Stimulated activated CD4-positive, alpha-beta T cell treated with anti-CD3 and anti-CD28 coated beads, Interleukin-12 subunit alpha, Interleukin-12 subunit beta, amount 100 ng/mL, for 24 hours (primary cell): ENCODE measurements at regions not wholly inside any gene's neighbourhood (a gene's known extent, or its start where the extent isn't known, plus 50 kb on each side); places are given as distances from the start of the nearest gene placed in this dataset.
"Not testable (repeated sequence)": the region's sequence is repeated elsewhere in the genome, so short reads cannot be mapped to it uniquely, and the experiment has no call there.

ENCODE experiments used
- DNase-seq, 2 experiments: peaks; one replicate each; pipeline ENCODE4 v3.0.0-alpha.2; 2020; ENCODE audit warnings: low read depth in 2 of 2

- DNase-seq, result not testable (repeated sequence)
Measured at GRCh38 chr2:37722971-37723370, 51.5 kb upstream of the CDC42EP3 start.

- no peak for DNase-seq
Measured at GRCh38 chr2:37730037-37730818, 58.8 kb upstream of the CDC42EP3 start.

DNA sequence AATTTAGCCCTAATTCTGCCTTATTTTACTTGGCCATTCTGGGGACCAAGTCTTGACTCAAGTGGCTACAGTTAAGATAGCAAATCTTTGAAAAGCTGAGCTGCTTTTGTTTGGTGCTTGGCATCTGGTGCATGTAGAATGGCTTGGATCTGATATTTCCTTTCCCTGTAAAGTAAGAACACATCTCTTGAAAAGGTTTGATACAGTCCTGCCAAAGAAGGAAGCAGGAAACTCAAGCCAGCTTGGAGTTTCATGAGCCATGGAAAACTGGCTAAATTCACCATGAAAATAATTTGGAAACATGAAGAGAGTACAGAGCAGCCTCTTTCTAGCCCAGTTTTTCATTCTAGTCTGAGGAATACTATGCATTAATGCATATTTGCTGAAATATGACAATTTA is 61.0 kb upstream of the CDC42EP3 start:
- DNase-seq, result not testable (repeated sequence)

DNA sequence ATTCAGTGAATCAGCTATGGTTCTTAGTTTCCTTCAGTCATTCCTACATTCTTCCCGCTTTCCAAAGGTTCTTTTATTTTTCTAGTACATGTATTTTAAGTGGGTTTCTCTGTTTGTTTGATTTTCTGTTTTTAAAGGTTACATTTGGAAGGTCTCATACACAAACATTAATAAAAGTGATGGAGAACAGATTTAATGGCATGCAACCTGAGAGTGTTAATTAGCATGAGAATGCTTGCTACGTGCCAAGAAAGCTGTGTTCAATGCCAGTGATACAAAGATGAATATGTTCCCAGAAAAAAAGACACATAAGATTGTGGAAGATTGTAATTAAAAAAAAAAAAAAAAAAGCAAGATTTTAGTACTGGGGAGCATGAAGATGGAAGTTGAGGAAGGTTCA is 61.8 kb upstream of the CDC42EP3 start:
- DNase-seq, result no peak

GRCh38 chr2:37733955-37734354 is 62.5 kb upstream of the CDC42EP3 start:
- not testable (repeated sequence) for DNase-seq

GRCh38 chr2:37734891-37735523 is 63.6 kb upstream of the CDC42EP3 start:
- not testable (repeated sequence) for DNase-seq

- not testable (repeated sequence) for DNase-seq
Measured at GRCh38 chr2:37735524-37735910, 64.1 kb upstream of the CDC42EP3 start.

DNA sequence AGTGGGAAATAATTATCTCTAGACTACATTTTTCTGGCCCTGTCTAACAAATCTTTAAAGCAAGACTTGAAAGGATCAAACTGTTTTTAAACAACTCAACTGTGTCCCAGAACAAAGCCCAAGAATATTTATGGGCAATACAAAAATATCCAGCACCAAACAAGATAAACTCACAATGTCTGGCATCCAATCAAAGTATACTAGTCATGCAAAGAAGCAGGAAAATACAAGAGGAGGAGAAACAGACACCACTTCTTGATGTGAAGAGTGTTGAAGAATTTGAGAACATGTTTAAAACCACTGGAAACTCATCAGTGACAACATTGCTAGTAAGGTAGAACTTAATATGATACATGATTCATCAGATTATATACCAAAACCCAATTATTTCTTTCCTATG is 66.1 kb upstream of the CDC42EP3 start:
- DNase-seq, result no peak

DNA sequence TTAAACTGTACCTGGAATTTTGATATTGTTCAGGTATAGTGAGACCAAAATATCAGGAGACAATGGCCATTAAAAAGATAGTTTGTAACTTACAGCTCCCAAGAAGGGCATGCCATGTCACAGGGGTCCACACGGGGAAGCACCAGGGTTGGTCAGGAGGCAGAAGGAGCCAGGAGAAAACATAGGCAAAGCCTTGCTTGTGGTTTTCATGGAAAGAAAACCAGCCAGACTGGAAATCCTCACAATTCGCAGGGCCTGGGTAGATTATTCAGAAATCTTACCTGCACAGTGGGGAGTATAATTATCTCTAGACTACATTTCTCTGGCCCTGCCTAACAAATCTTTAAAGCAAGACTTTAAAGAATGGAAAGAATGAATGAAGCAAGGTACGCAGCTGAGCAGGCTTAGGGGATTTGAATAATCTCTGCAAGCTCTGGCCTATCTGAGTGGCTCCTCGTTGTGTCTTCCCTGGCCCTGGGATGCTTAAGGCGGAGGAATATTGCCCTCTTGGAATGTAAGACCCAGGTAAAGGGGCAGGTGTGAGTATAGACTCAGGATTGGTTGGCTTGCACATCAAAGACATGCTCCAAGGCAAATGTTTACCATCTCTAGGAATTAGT is 66.9 kb upstream of the CDC42EP3 start:
- DNase-seq, result no peak

DNA sequence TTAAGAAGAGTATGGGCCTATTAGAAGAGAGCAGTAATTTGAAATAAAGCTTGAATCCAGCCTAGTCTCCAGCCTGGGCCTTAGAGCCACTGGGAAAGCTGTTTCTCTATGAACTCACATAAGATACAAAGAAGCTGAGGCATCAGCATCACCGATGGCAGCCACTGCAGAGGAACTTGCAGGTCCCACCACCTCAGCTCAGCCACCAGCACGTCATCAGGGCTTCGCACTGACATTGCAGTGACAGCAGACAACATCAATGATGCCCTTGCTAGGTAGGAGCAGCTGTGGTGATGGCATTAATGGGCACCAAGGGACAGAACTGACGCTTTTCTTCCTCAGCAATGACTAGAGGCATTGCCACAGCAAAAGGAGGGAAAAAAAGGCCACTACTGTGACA is 67.7 kb upstream of the CDC42EP3 start:
- DNase-seq, result no peak

GRCh38 chr2:37740164-37740739 is 68.8 kb upstream of the CDC42EP3 start:
- no peak for DNase-seq

GRCh38 chr2:37742286-37742685 is 70.8 kb upstream of the CDC42EP3 start:
- no peak for DNase-seq

- no peak for DNase-seq
Measured at GRCh38 chr2:37744010-37744409, 72.6 kb upstream of the CDC42EP3 start.

- not testable (repeated sequence) for DNase-seq
Measured at GRCh38 chr2:37744961-37745360, 73.5 kb upstream of the CDC42EP3 start.

DNA sequence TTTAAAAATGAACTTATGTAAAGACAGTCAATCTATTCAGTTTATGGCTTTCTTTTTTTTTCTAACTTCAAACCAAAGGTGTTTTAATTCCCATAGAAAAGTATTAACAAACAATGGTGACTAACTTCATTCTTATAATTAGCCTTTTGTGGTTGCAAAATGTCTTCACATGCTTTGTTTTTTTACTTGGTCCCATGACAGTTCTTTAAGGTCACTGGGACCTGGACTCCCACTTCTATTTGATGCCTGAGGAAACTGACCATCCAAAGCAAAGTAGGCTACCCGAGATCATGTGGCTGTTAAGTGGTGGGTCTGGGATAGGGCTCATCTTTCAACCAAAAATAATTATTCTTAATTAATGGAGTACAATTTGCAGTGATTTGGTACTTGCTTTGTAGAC is 74.6 kb upstream of the CDC42EP3 start:
- not testable (repeated sequence) for DNase-seq

DNA sequence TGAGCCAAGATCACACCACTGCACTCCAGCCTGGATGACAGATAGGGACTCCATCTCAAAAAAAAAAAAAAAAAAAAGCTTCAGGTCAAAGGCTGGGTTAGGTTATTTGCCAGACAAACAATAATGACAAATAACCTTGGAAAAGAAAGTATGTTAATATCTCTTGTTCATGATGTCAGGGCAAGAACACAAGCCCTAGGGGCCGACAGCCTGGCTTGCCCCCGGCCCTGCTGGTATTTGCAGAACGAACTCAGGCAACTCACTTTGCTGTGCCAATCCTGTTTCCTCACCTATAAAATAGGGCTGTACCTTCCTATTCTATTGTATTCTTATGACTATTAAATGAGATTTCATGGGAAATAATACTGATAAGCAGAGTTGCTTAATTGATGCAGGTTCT is 75.4 kb upstream of the CDC42EP3 start:
- DNase-seq, result no peak

- no peak for DNase-seq
Measured at GRCh38 chr2:37748541-37748940, 77.1 kb upstream of the CDC42EP3 start.

GRCh38 chr2:37750286-37750685 is 78.8 kb upstream of the CDC42EP3 start:
- not testable (repeated sequence) for DNase-seq

DNA sequence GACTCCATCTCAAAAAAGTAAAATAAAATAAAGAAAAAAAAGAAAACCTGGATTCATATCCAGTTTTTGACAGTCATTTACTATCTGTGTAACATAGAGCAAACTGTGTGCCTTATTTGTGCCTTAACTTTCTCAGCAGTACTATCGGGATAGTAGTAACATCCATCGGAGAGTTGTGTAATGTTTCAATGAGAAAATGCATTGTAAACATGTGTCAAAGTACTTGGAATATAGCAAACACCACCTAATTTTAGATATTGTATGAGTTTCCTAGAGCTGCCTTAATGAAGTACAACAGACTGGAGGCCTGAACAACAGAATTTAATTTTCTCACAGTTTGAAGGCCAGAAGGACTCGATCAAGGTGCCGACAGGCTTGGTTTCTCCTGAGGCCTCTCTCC is 81.3 kb upstream of the CDC42EP3 start:
- no peak for DNase-seq

- DNase-seq, result no peak
Measured at GRCh38 chr2:37753758-37754157, 82.3 kb upstream of the CDC42EP3 start.

DNA sequence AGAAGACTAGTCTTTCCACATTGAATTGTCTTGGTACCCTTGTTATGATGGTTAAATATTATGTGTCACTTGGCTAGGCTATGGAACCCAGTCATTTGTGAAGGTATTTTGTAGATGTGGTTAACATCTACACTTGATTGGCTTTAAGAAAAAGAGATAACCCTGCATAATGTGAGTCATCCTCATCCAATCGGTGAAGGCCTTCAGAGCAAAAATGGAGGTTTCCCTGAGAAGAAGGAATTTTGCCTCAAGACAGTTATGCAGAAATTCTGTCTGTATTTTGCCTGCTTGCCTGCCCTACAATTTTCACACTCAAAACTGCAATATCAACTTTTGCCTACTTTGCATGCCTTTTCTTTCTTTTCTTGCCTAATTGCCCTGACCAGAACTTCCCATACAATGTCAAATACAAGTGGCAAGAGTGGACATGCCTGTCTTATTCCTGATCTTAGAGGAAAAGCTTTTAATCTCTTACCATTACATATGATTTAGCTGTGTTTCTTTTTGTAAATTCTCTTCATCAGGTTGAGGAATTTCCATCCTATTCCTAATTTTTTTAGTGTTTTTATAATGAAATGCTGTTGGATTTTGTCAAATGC is 84.6 kb upstream of the CDC42EP3 start:
- not testable (repeated sequence) for DNase-seq

- DNase-seq, result not testable (repeated sequence)
Measured at GRCh38 chr2:37757456-37757855, 86.0 kb upstream of the CDC42EP3 start.
